Osteocyte (in vitro differentiated cells): ENCODE measurements at regions not wholly inside any gene's neighbourhood (a gene's known extent, or its start where the extent isn't known, plus 50 kb on each side); places are given as distances from the start of the nearest gene placed in this dataset.
"Not testable (repeated sequence)": the region's sequence is repeated elsewhere in the genome, so short reads cannot be mapped to it uniquely, and the experiment has no call there.

Experiments used
- DNase-seq: peaks from one replicate; pipeline ENCODE4 v3.0.0; 2021; ENCODE audit warnings: mixed read lengths; ENCODE audit not compliant: unreplicated experiment; ENCODE audit errors: extremely low spot score
- H3K27ac Mint-ChIP-seq: one replicate; pipeline ENCODE4 v1.8.0; 2021; ENCODE audit warnings: mild to moderate bottlenecking, mixed read lengths; ENCODE audit not compliant: unreplicated experiment
- H3K27me3 Mint-ChIP-seq: one replicate; pipeline ENCODE4 v1.8.0; 2021; ENCODE audit warnings: mixed read lengths; ENCODE audit not compliant: unreplicated experiment
- H3K36me3 Mint-ChIP-seq: one replicate; pipeline ENCODE4 v1.8.0; 2021; ENCODE audit warnings: mixed read lengths; ENCODE audit not compliant: unreplicated experiment
- H3K4me1 Mint-ChIP-seq: one replicate; pipeline ENCODE4 v1.8.0; 2021; ENCODE audit warnings: mixed read lengths; ENCODE audit not compliant: unreplicated experiment
- H3K4me3 Mint-ChIP-seq: one replicate; pipeline ENCODE4 v1.8.0; 2021; ENCODE audit warnings: mild to moderate bottlenecking, moderate library complexity, mixed read lengths; ENCODE audit not compliant: unreplicated experiment
- H3K9me3 Mint-ChIP-seq: one replicate; pipeline ENCODE4 v1.8.0; 2021; ENCODE audit warnings: mixed read lengths; ENCODE audit not compliant: unreplicated experiment
- CTCF ChIP-seq: fragments of 200-600 bp; sonication (generic); IDR thresholded peaks from 2 replicates; pipeline ENCODE4 v1.5.0; 2021; ENCODE audit warnings: antibody characterized with exemption, mild to moderate bottlenecking, moderate library complexity

- H3K4me3 Mint-ChIP-seq, result no peak overlapping the region
- no peak for DNase-seq
- no peaks in the 10 kb centered on the region for H3K36me3 Mint-ChIP-seq
- peaks cover 5% of the 10 kb centered on the region for H3K9me3 Mint-ChIP-seq
- peaks cover under 1% of the 10 kb centered on the region for H3K4me1 Mint-ChIP-seq
- TF ChIP-seq CTCF, result no peak
- no peaks in the 10 kb centered on the region for H3K27me3 Mint-ChIP-seq
- no peak overlapping the region for H3K27ac Mint-ChIP-seq
Observed at GRCh38 chr2:191506515-191506914, 171.4 kb upstream of the NABP1 start.

- not testable (repeated sequence) for H3K9me3 Mint-ChIP-seq, H3K4me3 Mint-ChIP-seq, H3K36me3 Mint-ChIP-seq, H3K27ac Mint-ChIP-seq, H3K4me1 Mint-ChIP-seq, DNase-seq, H3K27me3 Mint-ChIP-seq
Observed at GRCh38 chr2:191507252-191507853, 170.6 kb upstream of the NABP1 start.

- Mint-ChIP-seq H3K36me3 (no peaks in the 10 kb centered on the region), H3K4me1 (no peaks in the 10 kb centered on the region), H3K27me3 (no peaks in the 10 kb centered on the region), H3K4me3 (no peak overlapping the region), H3K27ac (no peak overlapping the region), H3K9me3 (peaks cover 5% of the 10 kb centered on the region)
- no peak for TF ChIP-seq CTCF
- no peak for DNase-seq
Observed at GRCh38 chr2:191508738-191509137, 169.2 kb upstream of the NABP1 start.

GRCh38 chr2:191512216-191512835 lies 165.6 kb upstream of the NABP1 start:
- H3K4me3 Mint-ChIP-seq, result no peak overlapping the region
- peaks cover 4% of the 10 kb centered on the region for H3K4me1 Mint-ChIP-seq
- no peaks in the 10 kb centered on the region for H3K36me3 Mint-ChIP-seq
- no peaks in the 10 kb centered on the region for H3K27me3 Mint-ChIP-seq
- no peak for TF ChIP-seq CTCF
- no peak overlapping the region for H3K27ac Mint-ChIP-seq
- no peak for DNase-seq
- H3K9me3 Mint-ChIP-seq, result peaks cover 5% of the 10 kb centered on the region

GRCh38 chr2:191512874-191513273 lies 165.1 kb upstream of the NABP1 start:
- Mint-ChIP-seq H3K36me3 (no peaks in the 10 kb centered on the region), H3K4me3 (no peak overlapping the region), H3K4me1 (peaks cover 4% of the 10 kb centered on the region), H3K27me3 (no peaks in the 10 kb centered on the region), H3K9me3 (peaks cover 1% of the 10 kb centered on the region), H3K27ac (no peak overlapping the region)
- TF ChIP-seq CTCF, result no peak
- no peak for DNase-seq
